ENCODE measurements at regions not wholly inside any gene's neighbourhood (a gene's known extent, or its start where the extent isn't known, plus 50 kb on each side); places are given as distances from the start of the nearest gene placed in this dataset.

GRCh38 chr3:101151286-101151913 lies 158.2 kb upstream of the ABI3BP start:
- TF ChIP-seq CTCF (IDR thresholded peaks at IDR 0.05; ENCODE audit: insufficient read depth, low read depth, low read length) = no peak
- peak; percentile 61 for DNase-seq (ENCODE audit: low read depth)
- H3K4me3 ChIP-seq (ENCODE audit: low read depth, low read length) = no peak overlapping the region

- H3K4me3 ChIP-seq (ENCODE audit: low read depth, low read length) = no peak overlapping the region
Measured at GRCh38 chr3:101150504-101150903, 157.3 kb upstream of the ABI3BP start.

GRCh38 chr3:101149707-101150106 lies 156.5 kb upstream of the ABI3BP start:
- no peak for TF ChIP-seq CTCF (IDR thresholded peaks at IDR 0.05; ENCODE audit: insufficient read depth, low read depth, low read length)
- no peak overlapping the region for H3K4me3 ChIP-seq (ENCODE audit: low read depth, low read length)
- no peak for DNase-seq (ENCODE audit: low read depth)

More at GRCh38 chr3:101150504-101150903, 157.3 kb upstream of the ABI3BP start:
- DNase-seq (ENCODE audit: low read depth) = no peak
- TF ChIP-seq CTCF (IDR thresholded peaks at IDR 0.05; ENCODE audit: insufficient read depth, low read depth, low read length) = no peak

- no peak for TF ChIP-seq CTCF (IDR thresholded peaks at IDR 0.05; ENCODE audit: insufficient read depth, low read depth, low read length)
- no peak for DNase-seq (ENCODE audit: low read depth)
- no peak overlapping the region for H3K4me3 ChIP-seq (ENCODE audit: low read depth, low read length)
Measured at GRCh38 chr3:101149251-101149650, 156.0 kb upstream of the ABI3BP start.

GRCh38 chr3:101148001-101148400 lies 154.8 kb upstream of the ABI3BP start:
- no peak for TF ChIP-seq CTCF (IDR thresholded peaks at IDR 0.05; ENCODE audit: insufficient read depth, low read depth, low read length)
- H3K4me3 ChIP-seq (ENCODE audit: low read depth, low read length) = no peak overlapping the region
- DNase-seq (ENCODE audit: low read depth) = no peak

GRCh38 chr3:101146946-101147345 lies 153.7 kb upstream of the ABI3BP start:
- DNase-seq (ENCODE audit: low read depth) = peak; percentile 33
- no peak overlapping the region for H3K4me3 ChIP-seq (ENCODE audit: low read depth, low read length)
- no peak for TF ChIP-seq CTCF (IDR thresholded peaks at IDR 0.05; ENCODE audit: insufficient read depth, low read depth, low read length)

GRCh38 chr3:101144105-101144504 lies 150.9 kb upstream of the ABI3BP start:
- DNase-seq (ENCODE audit: low read depth) = no peak
- no peak for TF ChIP-seq CTCF (IDR thresholded peaks at IDR 0.05; ENCODE audit: insufficient read depth, low read depth, low read length)
- no peak overlapping the region for H3K4me3 ChIP-seq (ENCODE audit: low read depth, low read length)
